ENCODE measurements at regions not wholly inside any gene's neighbourhood (a gene's known extent, or its start where the extent isn't known, plus 50 kb on each side); places are given as distances from the start of the nearest gene placed in this dataset.

GRCh38 chr12:18905134-18905533, 167.2 kb downstream of the CAPZA3 start:
- no peak for DNase-seq

GRCh38 chr12:18906395-18906794, 168.5 kb downstream of the CAPZA3 start:
- DNase-seq, result no peak

GRCh38 chr12:18907127-18907526, 169.2 kb downstream of the CAPZA3 start:
- no peak for DNase-seq

- DNase-seq, result no peak
Observed at GRCh38 chr12:18907728-18908127, 169.8 kb downstream of the CAPZA3 start.

- no peak for DNase-seq
Observed at GRCh38 chr12:18908191-18908590, 170.3 kb downstream of the CAPZA3 start.

GRCh38 chr12:18919871-18920511, 182.1 kb downstream of the CAPZA3 start:
- DNase-seq, result no peak

GRCh38 chr12:18922851-18923250, 184.9 kb downstream of the CAPZA3 start:
- DNase-seq, result no peak

GRCh38 chr12:18923721-18924120, 185.8 kb downstream of the CAPZA3 start:
- no peak for DNase-seq

- no peak for DNase-seq
Observed at GRCh38 chr12:18926188-18926587, 188.3 kb downstream of the CAPZA3 start.

GRCh38 chr12:18932211-18932610, 194.3 kb downstream of the CAPZA3 start:
- no peak for DNase-seq

GRCh38 chr12:18932715-18933114, 194.8 kb downstream of the CAPZA3 start:
- DNase-seq, result no peak

GRCh38 chr12:18935371-18935965, 194.1 kb upstream of the PLEKHA5 start:
- no peak for DNase-seq

- DNase-seq, result no peak
Observed at GRCh38 chr12:18939051-18939450, 190.5 kb upstream of the PLEKHA5 start.

- DNase-seq, result no peak
Observed at GRCh38 chr12:18942669-18943068, 186.9 kb upstream of the PLEKHA5 start.

- no peak for DNase-seq
Observed at GRCh38 chr12:18943200-18943599, 186.3 kb upstream of the PLEKHA5 start.

- no peak for DNase-seq
Observed at GRCh38 chr12:18946106-18946505, 183.4 kb upstream of the PLEKHA5 start.

- DNase-seq, result no peak
Observed at GRCh38 chr12:18951218-18951617, 178.3 kb upstream of the PLEKHA5 start.

- no peak for DNase-seq
Observed at GRCh38 chr12:18953505-18953904, 176.0 kb upstream of the PLEKHA5 start.

GRCh38 chr12:18955594-18955993, 173.9 kb upstream of the PLEKHA5 start:
- DNase-seq, result no peak

GRCh38 chr12:18965203-18965602, 164.3 kb upstream of the PLEKHA5 start:
- no peak for DNase-seq

GRCh38 chr12:18966954-18967353, 162.6 kb upstream of the PLEKHA5 start:
- no peak for DNase-seq

- no peak for DNase-seq
Observed at GRCh38 chr12:18967814-18968213, 161.7 kb upstream of the PLEKHA5 start.

GRCh38 chr12:18969512-18969911, 160.0 kb upstream of the PLEKHA5 start:
- DNase-seq, result no peak

- DNase-seq, result no peak
Observed at GRCh38 chr12:18970603-18971002, 158.9 kb upstream of the PLEKHA5 start.

GRCh38 chr12:18971932-18972331, 157.6 kb upstream of the PLEKHA5 start:
- no peak for DNase-seq
